ENCODE measurements at regions not wholly inside any gene's neighbourhood (a gene's known extent, or its start where the extent isn't known, plus 50 kb on each side); places are given as distances from the start of the nearest gene placed in this dataset.

- Histone ChIP-seq H3K4me3 (ENCODE audit: low read depth in 1 of 2, low read length in 2 of 2) (no peak overlapping the region), H3K9me3 (ENCODE audit: low read length) (no peaks in the 10 kb centered on the region), H3K9ac (ENCODE audit: low read length) (no peak overlapping the region), H3K36me3 (ENCODE audit: insufficient read depth, low read length) (no peaks in the 10 kb centered on the region), H3K4me1 (ENCODE audit: insufficient read depth, low read length) (no peaks in the 10 kb centered on the region), H3K27me3 (ENCODE audit: control insufficient read depth in 1 of 2, insufficient read depth in 2 of 2, low read length in 2 of 2) (no peaks in the 10 kb centered on the region), H3K27ac (ENCODE audit: low read depth, low read length) (no peak overlapping the region)
These were observed 610.0 kb upstream of the LMO3 start for GRCh38 chr12:17215759-17216570.

GRCh38 chr12:17214929-17215328, 609.0 kb upstream of the LMO3 start:
- Histone ChIP-seq H3K4me1 (ENCODE audit: insufficient read depth, low read length) (no peaks in the 10 kb centered on the region), H3K36me3 (ENCODE audit: insufficient read depth, low read length) (no peaks in the 10 kb centered on the region), H3K27me3 (ENCODE audit: control insufficient read depth in 1 of 2, insufficient read depth in 2 of 2, low read length in 2 of 2) (no peaks in the 10 kb centered on the region), H3K4me3 (ENCODE audit: low read depth in 1 of 2, low read length in 2 of 2) (no peak overlapping the region), H3K27ac (ENCODE audit: low read depth, low read length) (no peak overlapping the region), H3K9me3 (ENCODE audit: low read length) (no peaks in the 10 kb centered on the region), H3K9ac (ENCODE audit: low read length) (no peak overlapping the region)

GRCh38 chr12:17206553-17206952, 600.6 kb upstream of the LMO3 start:
- Histone ChIP-seq H3K9ac (ENCODE audit: low read length) (no peak overlapping the region), H3K27ac (ENCODE audit: low read depth, low read length) (no peak overlapping the region), H3K9me3 (ENCODE audit: low read length) (no peaks in the 10 kb centered on the region), H3K27me3 (ENCODE audit: control insufficient read depth in 1 of 2, insufficient read depth in 2 of 2, low read length in 2 of 2) (no peaks in the 10 kb centered on the region), H3K36me3 (ENCODE audit: insufficient read depth, low read length) (no peaks in the 10 kb centered on the region), H3K4me3 (ENCODE audit: low read depth in 1 of 2, low read length in 2 of 2) (no peak overlapping the region), H3K4me1 (ENCODE audit: insufficient read depth, low read length) (no peaks in the 10 kb centered on the region)

GRCh38 chr12:17204289-17205054, 598.5 kb upstream of the LMO3 start:
- H3K4me1 ChIP-seq (ENCODE audit: insufficient read depth, low read length), result no peaks in the 10 kb centered on the region
- H3K4me3 ChIP-seq (ENCODE audit: low read depth in 1 of 2, low read length in 2 of 2), result no peak overlapping the region
- no peaks in the 10 kb centered on the region for H3K36me3 ChIP-seq (ENCODE audit: insufficient read depth, low read length)
- H3K27me3 ChIP-seq (ENCODE audit: control insufficient read depth in 1 of 2, insufficient read depth in 2 of 2, low read length in 2 of 2), result no peaks in the 10 kb centered on the region
- H3K9ac ChIP-seq (ENCODE audit: low read length), result no peak overlapping the region
- no peaks in the 10 kb centered on the region for H3K9me3 ChIP-seq (ENCODE audit: low read length)
- no peak overlapping the region for H3K27ac ChIP-seq (ENCODE audit: low read depth, low read length)

- Histone ChIP-seq H3K4me3 (ENCODE audit: low read depth in 1 of 2, low read length in 2 of 2) (no peak overlapping the region), H3K4me1 (ENCODE audit: insufficient read depth, low read length) (no peaks in the 10 kb centered on the region), H3K9me3 (ENCODE audit: low read length) (no peaks in the 10 kb centered on the region)
These were observed 597.5 kb upstream of the LMO3 start for GRCh38 chr12:17203497-17203896.

DNA sequence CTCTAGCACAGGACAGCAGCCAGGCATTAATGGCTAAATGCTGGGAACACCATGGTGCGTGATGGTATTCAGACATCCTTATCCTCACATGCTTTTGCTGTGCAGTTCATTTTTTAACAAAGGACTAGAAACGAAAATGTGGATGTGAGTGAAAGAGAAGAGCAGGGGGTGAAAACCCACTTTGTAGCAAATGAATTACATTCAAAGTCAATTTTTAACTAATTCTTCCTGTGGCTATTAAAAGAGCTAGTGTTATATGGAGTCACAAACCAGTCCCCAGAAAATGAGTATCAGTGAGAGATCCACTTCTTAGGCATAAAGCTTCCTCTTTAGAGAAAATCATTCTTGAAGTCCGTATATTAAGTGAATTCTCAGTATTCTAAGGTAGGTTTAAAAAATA, 592.0 kb upstream of the LMO3 start:
- no peaks in the 10 kb centered on the region for H3K36me3 ChIP-seq (ENCODE audit: insufficient read depth, low read length)
- no peak overlapping the region for H3K27ac ChIP-seq (ENCODE audit: low read depth, low read length)
- no peaks in the 10 kb centered on the region for H3K9me3 ChIP-seq (ENCODE audit: low read length)
- H3K4me3 ChIP-seq (ENCODE audit: low read depth in 1 of 2, low read length in 2 of 2), result no peak overlapping the region
- H3K4me1 ChIP-seq (ENCODE audit: insufficient read depth, low read length), result no peaks in the 10 kb centered on the region
- H3K9ac ChIP-seq (ENCODE audit: low read length), result no peak overlapping the region
- H3K27me3 ChIP-seq (ENCODE audit: control insufficient read depth in 1 of 2, insufficient read depth in 2 of 2, low read length in 2 of 2), result no peaks in the 10 kb centered on the region

More at GRCh38 chr12:17203497-17203896, 597.5 kb upstream of the LMO3 start:
- H3K27ac ChIP-seq (ENCODE audit: low read depth, low read length), result no peak overlapping the region
- H3K9ac ChIP-seq (ENCODE audit: low read length), result no peak overlapping the region
- H3K27me3 ChIP-seq (ENCODE audit: control insufficient read depth in 1 of 2, insufficient read depth in 2 of 2, low read length in 2 of 2), result no peaks in the 10 kb centered on the region
- no peaks in the 10 kb centered on the region for H3K36me3 ChIP-seq (ENCODE audit: insufficient read depth, low read length)

GRCh38 chr12:17192721-17193120, 586.8 kb upstream of the LMO3 start:
- Histone ChIP-seq H3K4me1 (ENCODE audit: insufficient read depth, low read length) (no peaks in the 10 kb centered on the region), H3K9me3 (ENCODE audit: low read length) (no peaks in the 10 kb centered on the region), H3K9ac (ENCODE audit: low read length) (no peak overlapping the region), H3K36me3 (ENCODE audit: insufficient read depth, low read length) (no peaks in the 10 kb centered on the region), H3K27me3 (ENCODE audit: control insufficient read depth in 1 of 2, insufficient read depth in 2 of 2, low read length in 2 of 2) (no peaks in the 10 kb centered on the region), H3K27ac (ENCODE audit: low read depth, low read length) (no peak overlapping the region), H3K4me3 (ENCODE audit: low read depth in 1 of 2, low read length in 2 of 2) (no peak overlapping the region)

DNA sequence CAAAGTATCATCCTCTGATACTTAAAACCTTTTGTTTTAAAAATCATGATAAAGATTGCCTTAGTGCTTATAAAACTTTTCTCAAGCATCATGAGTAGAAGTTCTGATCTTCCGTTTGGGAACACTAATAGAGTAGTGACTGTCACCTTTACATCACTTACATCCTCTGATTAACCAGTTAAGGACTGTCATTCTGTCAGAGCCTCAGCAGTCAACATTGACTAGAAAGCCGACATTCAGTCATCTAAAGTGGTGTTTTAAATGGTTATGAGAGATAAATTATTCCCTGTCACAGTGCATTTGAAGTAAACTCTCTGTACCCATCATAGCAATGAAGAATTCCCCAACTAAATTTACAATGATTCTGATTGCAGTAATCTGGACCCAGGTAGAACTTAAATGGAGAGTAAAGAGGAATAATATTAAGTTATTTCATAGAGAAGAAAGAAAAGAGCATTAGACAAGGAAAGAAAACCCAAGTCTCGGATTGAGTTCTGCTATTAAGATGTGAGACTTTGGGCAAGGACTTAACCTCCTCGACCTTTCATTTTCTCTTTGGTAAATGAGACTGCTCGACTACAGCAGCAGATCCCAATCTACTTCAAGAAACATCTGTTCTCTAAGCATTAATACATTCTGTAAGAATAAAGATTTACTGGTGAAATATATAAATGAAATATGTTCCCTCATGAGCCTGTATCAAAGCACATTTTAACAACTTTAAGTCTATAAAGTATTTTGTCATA, 563.9 kb upstream of the LMO3 start:
- H3K4me1 ChIP-seq (ENCODE audit: insufficient read depth, low read length), result no peaks in the 10 kb centered on the region
- H3K36me3 ChIP-seq (ENCODE audit: insufficient read depth, low read length), result no peaks in the 10 kb centered on the region
- H3K9ac ChIP-seq (ENCODE audit: low read length), result no peak overlapping the region
- no peaks in the 10 kb centered on the region for H3K9me3 ChIP-seq (ENCODE audit: low read length)
- no peaks in the 10 kb centered on the region for H3K27me3 ChIP-seq (ENCODE audit: control insufficient read depth in 1 of 2, insufficient read depth in 2 of 2, low read length in 2 of 2)
- H3K27ac ChIP-seq (ENCODE audit: low read depth, low read length), result no peak overlapping the region
- no peak overlapping the region for H3K4me3 ChIP-seq (ENCODE audit: low read depth in 1 of 2, low read length in 2 of 2)

GRCh38 chr12:17159506-17160300, 553.7 kb upstream of the LMO3 start:
- Histone ChIP-seq H3K27me3 (ENCODE audit: control insufficient read depth in 1 of 2, insufficient read depth in 2 of 2, low read length in 2 of 2) (no peaks in the 10 kb centered on the region), H3K36me3 (ENCODE audit: insufficient read depth, low read length) (no peaks in the 10 kb centered on the region), H3K4me3 (ENCODE audit: low read depth in 1 of 2, low read length in 2 of 2) (no peak overlapping the region), H3K9me3 (ENCODE audit: low read length) (no peaks in the 10 kb centered on the region), H3K9ac (ENCODE audit: low read length) (no peak overlapping the region), H3K4me1 (ENCODE audit: insufficient read depth, low read length) (no peaks in the 10 kb centered on the region), H3K27ac (ENCODE audit: low read depth, low read length) (no peak overlapping the region)

GRCh38 chr12:17158201-17158600, 552.2 kb upstream of the LMO3 start:
- Histone ChIP-seq H3K4me3 (ENCODE audit: low read depth in 1 of 2, low read length in 2 of 2) (no peak overlapping the region), H3K27me3 (ENCODE audit: control insufficient read depth in 1 of 2, insufficient read depth in 2 of 2, low read length in 2 of 2) (no peaks in the 10 kb centered on the region), H3K9ac (ENCODE audit: low read length) (no peak overlapping the region), H3K9me3 (ENCODE audit: low read length) (no peaks in the 10 kb centered on the region), H3K4me1 (ENCODE audit: insufficient read depth, low read length) (no peaks in the 10 kb centered on the region), H3K36me3 (ENCODE audit: insufficient read depth, low read length) (no peaks in the 10 kb centered on the region), H3K27ac (ENCODE audit: low read depth, low read length) (no peak overlapping the region)

DNA sequence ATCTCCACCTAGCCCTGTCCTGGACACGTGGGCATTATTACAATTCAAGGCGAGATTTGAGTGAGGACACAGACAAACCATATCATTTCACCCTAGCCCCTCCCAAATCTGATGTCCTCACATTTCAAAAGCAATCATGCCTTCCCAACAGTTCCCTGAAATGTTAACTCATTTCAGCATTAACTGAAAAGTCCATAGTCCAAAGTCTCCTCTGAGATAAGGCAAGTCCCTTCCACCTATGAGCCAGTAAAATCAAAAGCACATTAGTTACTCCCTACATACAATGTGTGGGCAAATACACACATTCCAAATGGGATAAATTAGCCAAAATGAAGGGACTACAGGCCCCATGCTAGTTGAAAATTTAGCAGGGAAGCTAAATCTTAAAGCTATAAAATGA, 546.0 kb upstream of the LMO3 start:
- Histone ChIP-seq H3K4me3 (ENCODE audit: low read depth in 1 of 2, low read length in 2 of 2) (no peak overlapping the region), H3K27me3 (ENCODE audit: control insufficient read depth in 1 of 2, insufficient read depth in 2 of 2, low read length in 2 of 2) (no peaks in the 10 kb centered on the region), H3K27ac (ENCODE audit: low read depth, low read length) (no peak overlapping the region), H3K9me3 (ENCODE audit: low read length) (no peaks in the 10 kb centered on the region), H3K36me3 (ENCODE audit: insufficient read depth, low read length) (no peaks in the 10 kb centered on the region), H3K4me1 (ENCODE audit: insufficient read depth, low read length) (no peaks in the 10 kb centered on the region), H3K9ac (ENCODE audit: low read length) (no peak overlapping the region)

Data from muscle layer of colon (tissue), 2 donors.